GM23338 (cell line): ENCODE measurements at regions not wholly inside any gene's neighbourhood (a gene's known extent, or its start where the extent isn't known, plus 50 kb on each side); places are given as distances from the start of the nearest gene placed in this dataset.

Source experiments
- CREB1 ChIP-seq: fragments of 250-450 bp; sonication (Bioruptor Pico); IDR thresholded peaks from 2 replicates; pipeline ENCODE4 v1.5.0; 2020; ENCODE audit warnings: low read depth, mild to moderate bottlenecking, moderate library complexity
- EZH2 ChIP-seq: fragments of 200-600 bp; sonication (generic); IDR thresholded peaks from one replicate; pipeline ENCODE4 v1.8.0; 2017; ENCODE audit warnings: antibody characterized with exemption, mild to moderate bottlenecking, low read depth; ENCODE audit not compliant: unreplicated experiment
- EZH2phosphoT487 ChIP-seq: fragments of 200-600 bp; sonication (generic); IDR thresholded peaks from one replicate; pipeline ENCODE4 v1.8.1; 2018; ENCODE audit warnings: antibody characterized with exemption; ENCODE audit not compliant: unreplicated experiment
- POLR2AphosphoS5 ChIP-seq: IDR thresholded peaks from 2 replicates; pipeline ENCODE4 v1.6.1; 2016; ENCODE audit warnings: antibody characterized with exemption, low read depth
- TF ChIP-seq, protein P1 (sequence below), 2 experiments: fragments of 200-600 bp in 1 of 2; sonication (generic) in 1 of 2; conservative IDR thresholded peaks; 2 replicates each; pipeline versions ENCODE4 v1.5.1 to v1.6.1; 2016 to 2017; ENCODE audit warnings: antibody characterized with exemption in 2 of 2, low read depth in 2 of 2, mild to moderate bottlenecking in 2 of 2, moderate library complexity in 1 of 2
- TF ChIP-seq, protein P2 (sequence below): IDR thresholded peaks from one replicate; pipeline ENCODE4 v1.6.1; 2018; ENCODE audit warnings: antibody characterized with exemption; ENCODE audit not compliant: unreplicated experiment

DNA sequence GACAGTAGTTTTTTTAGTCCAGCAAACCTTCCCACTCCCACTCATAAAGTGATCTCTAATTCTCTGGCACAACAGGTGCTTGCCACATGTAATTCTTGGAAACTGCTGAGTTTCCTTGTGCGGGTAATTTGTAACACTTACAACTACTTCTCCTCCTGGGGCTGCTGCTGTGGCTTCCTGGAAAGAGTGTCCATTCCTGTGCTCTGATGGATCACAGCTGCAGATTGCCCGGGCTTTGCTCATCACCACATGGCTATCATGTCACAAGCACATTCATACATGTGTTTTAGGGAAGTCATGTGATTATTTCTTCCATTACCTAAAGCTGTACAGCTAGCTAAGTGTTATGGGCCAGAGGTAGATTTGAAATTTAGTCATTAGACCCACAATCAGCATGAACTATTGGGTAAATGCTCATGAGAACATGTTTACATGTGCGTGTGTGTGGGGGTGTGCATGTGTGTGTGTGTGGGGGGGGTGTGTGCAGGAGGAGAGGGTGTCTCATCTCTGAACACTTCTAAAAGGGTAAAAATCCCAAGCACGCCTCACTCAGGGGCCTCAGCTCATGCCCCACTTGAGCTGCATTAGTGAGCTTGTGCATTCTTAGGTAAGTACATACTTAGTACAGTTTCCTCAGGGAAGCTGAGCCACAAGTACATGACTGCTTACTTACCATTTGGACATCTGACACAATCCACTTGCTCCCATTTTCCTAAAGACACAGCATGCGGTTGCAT, 118.1 kb upstream of the CCDC112 start:
- TF ChIP-seq, protein P1, sequence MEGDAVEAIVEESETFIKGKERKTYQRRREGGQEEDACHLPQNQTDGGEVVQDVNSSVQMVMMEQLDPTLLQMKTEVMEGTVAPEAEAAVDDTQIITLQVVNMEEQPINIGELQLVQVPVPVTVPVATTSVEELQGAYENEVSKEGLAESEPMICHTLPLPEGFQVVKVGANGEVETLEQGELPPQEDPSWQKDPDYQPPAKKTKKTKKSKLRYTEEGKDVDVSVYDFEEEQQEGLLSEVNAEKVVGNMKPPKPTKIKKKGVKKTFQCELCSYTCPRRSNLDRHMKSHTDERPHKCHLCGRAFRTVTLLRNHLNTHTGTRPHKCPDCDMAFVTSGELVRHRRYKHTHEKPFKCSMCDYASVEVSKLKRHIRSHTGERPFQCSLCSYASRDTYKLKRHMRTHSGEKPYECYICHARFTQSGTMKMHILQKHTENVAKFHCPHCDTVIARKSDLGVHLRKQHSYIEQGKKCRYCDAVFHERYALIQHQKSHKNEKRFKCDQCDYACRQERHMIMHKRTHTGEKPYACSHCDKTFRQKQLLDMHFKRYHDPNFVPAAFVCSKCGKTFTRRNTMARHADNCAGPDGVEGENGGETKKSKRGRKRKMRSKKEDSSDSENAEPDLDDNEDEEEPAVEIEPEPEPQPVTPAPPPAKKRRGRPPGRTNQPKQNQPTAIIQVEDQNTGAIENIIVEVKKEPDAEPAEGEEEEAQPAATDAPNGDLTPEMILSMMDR (conservative IDR thresholded peaks at IDR 0.05; ENCODE audit: low read depth in 2 of 2), result no peak
- TF ChIP-seq EZH2 (no peak), CREB1 (CRISPR knock-in tag) (no peak), POLR2AphosphoS5 (no peak), EZH2phosphoT487 (no peak)
- TF ChIP-seq, protein P2, sequence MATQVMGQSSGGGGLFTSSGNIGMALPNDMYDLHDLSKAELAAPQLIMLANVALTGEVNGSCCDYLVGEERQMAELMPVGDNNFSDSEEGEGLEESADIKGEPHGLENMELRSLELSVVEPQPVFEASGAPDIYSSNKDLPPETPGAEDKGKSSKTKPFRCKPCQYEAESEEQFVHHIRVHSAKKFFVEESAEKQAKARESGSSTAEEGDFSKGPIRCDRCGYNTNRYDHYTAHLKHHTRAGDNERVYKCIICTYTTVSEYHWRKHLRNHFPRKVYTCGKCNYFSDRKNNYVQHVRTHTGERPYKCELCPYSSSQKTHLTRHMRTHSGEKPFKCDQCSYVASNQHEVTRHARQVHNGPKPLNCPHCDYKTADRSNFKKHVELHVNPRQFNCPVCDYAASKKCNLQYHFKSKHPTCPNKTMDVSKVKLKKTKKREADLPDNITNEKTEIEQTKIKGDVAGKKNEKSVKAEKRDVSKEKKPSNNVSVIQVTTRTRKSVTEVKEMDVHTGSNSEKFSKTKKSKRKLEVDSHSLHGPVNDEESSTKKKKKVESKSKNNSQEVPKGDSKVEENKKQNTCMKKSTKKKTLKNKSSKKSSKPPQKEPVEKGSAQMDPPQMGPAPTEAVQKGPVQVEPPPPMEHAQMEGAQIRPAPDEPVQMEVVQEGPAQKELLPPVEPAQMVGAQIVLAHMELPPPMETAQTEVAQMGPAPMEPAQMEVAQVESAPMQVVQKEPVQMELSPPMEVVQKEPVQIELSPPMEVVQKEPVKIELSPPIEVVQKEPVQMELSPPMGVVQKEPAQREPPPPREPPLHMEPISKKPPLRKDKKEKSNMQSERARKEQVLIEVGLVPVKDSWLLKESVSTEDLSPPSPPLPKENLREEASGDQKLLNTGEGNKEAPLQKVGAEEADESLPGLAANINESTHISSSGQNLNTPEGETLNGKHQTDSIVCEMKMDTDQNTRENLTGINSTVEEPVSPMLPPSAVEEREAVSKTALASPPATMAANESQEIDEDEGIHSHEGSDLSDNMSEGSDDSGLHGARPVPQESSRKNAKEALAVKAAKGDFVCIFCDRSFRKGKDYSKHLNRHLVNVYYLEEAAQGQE, result no peak
